Calu3 (cell line): ENCODE measurements at regions not wholly inside any gene's neighbourhood (a gene's known extent, or its start where the extent isn't known, plus 50 kb on each side); places are given as distances from the start of the nearest gene placed in this dataset.
A peak's percentile ranks its signal among the peaks of the same experiment; 100 is the strongest.

Experiments
- BruUV-seq: library from RNA; stranded (reverse); fragments of 400-500 nt; replicated peaks from 2 replicates; lab custom pipeline; 2021; lab: Mats Ljungman, UMichigan
- CTCF ChIA-PET: fragments of 300-600 bp; sonication (Branson Sonifier 250); formaldehyde crosslinking; loops from one replicate; lab custom pipeline; 2022; ENCODE audit warnings: antibody characterized with exemption; lab: Charles Lee
- DNase-seq: peaks from one replicate; pipeline ENCODE4 v3.0.0; 2022
- H3K27ac Mint-ChIP-seq: one replicate; pipeline ENCODE4 v1.8.0; 2022; ENCODE audit warnings: mixed read lengths; ENCODE audit not compliant: unreplicated experiment
- H3K27me3 Mint-ChIP-seq: one replicate; pipeline ENCODE4 v1.8.0; 2022; ENCODE audit warnings: mixed read lengths; ENCODE audit not compliant: unreplicated experiment
- H3K36me3 Mint-ChIP-seq: one replicate; pipeline ENCODE4 v1.8.0; 2022; ENCODE audit warnings: mild to moderate bottlenecking, moderate library complexity, mixed read lengths; ENCODE audit not compliant: insufficient read depth, unreplicated experiment
- H3K4me1 Mint-ChIP-seq: one replicate; pipeline ENCODE4 v1.8.0; 2022; ENCODE audit warnings: mild to moderate bottlenecking, low read depth, mixed read lengths; ENCODE audit not compliant: unreplicated experiment
- H3K4me3 Mint-ChIP-seq: one replicate; pipeline ENCODE4 v1.8.0; 2022; ENCODE audit warnings: mild to moderate bottlenecking, low read depth, moderate library complexity, mixed read lengths; ENCODE audit not compliant: unreplicated experiment
- H3K9me3 Mint-ChIP-seq: one replicate; pipeline ENCODE4 v1.8.0; 2022; ENCODE audit warnings: low read depth, mixed read lengths; ENCODE audit not compliant: unreplicated experiment
- intact Hi-C: fragments of 100-400 bp; cut with micrococcal nuclease; formaldehyde crosslinking; loops from one replicate; pipeline ENCODE4 v1.10.0; 2022; ENCODE audit not compliant: unreplicated experiment
- TF ChIP-seq, protein P1 (sequence below): fragments of 200-600 bp; IDR thresholded peaks from one replicate; pipeline ENCODE4 v1.8.0; 2022; ENCODE audit warnings: antibody characterized with exemption; ENCODE audit not compliant: unreplicated experiment

DNA sequence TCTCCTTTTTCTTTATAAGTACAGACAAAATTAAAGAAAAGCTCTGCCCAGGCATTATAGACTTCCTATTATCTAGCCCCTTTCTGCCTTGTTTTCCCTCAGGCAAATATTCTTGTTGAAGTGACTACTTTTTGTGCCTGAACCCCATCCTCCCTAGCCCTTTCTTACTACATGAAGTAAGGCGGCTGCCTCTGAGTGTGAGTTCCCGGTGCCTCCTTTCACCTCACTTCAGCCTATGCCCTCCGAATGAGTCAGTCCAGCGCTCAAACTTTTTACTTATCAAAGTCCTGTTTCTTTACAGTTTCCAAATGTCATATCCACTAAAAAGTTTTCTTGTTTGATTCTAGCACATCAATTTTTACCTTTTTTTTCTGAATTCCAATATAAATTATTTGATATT lies 778.3 kb upstream of the NRXN1 start:
- H3K27ac Mint-ChIP-seq = no peak overlapping the region
- no peak for DNase-seq
- H3K36me3 Mint-ChIP-seq = no peaks in the 10 kb centered on the region
- no peak overlapping the region for H3K4me3 Mint-ChIP-seq
- intact Hi-C loops = no loop called here
- TF ChIP-seq, protein P1, sequence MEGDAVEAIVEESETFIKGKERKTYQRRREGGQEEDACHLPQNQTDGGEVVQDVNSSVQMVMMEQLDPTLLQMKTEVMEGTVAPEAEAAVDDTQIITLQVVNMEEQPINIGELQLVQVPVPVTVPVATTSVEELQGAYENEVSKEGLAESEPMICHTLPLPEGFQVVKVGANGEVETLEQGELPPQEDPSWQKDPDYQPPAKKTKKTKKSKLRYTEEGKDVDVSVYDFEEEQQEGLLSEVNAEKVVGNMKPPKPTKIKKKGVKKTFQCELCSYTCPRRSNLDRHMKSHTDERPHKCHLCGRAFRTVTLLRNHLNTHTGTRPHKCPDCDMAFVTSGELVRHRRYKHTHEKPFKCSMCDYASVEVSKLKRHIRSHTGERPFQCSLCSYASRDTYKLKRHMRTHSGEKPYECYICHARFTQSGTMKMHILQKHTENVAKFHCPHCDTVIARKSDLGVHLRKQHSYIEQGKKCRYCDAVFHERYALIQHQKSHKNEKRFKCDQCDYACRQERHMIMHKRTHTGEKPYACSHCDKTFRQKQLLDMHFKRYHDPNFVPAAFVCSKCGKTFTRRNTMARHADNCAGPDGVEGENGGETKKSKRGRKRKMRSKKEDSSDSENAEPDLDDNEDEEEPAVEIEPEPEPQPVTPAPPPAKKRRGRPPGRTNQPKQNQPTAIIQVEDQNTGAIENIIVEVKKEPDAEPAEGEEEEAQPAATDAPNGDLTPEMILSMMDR = no peak
- H3K4me1 Mint-ChIP-seq = no peaks in the 10 kb centered on the region
- no TSS peak for BruUV-seq
- H3K9me3 Mint-ChIP-seq = peaks cover 7% of the 10 kb centered on the region
- CTCF ChIA-PET = no interaction called here
- H3K27me3 Mint-ChIP-seq = no peaks in the 10 kb centered on the region

DNA sequence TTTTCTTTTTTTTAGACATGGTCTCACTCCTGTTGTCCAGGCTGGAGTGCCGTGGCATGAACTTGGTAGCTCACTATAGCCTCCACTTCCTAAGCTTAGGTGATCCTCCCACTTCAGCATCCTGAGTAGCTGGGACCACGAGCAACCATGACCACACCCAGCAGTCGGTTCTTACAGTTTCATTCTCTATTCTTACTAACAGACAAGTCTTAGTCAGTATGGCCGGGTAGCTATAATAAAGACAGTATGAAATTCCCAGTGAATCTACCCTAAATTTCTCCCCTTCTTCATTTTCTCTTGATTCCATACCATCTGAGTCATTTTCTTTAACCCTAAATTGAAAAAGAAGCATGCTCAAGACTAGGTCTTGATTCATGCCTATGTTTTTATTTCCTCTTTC lies 775.3 kb upstream of the NRXN1 start:
- Mint-ChIP-seq H3K4me3 (no peak overlapping the region), H3K36me3 (no peaks in the 10 kb centered on the region), H3K27ac (no peak overlapping the region), H3K4me1 (no peaks in the 10 kb centered on the region), H3K9me3 (peaks cover 10% of the 10 kb centered on the region), H3K27me3 (no peaks in the 10 kb centered on the region)
- no TSS peak for BruUV-seq
- no peak for DNase-seq
- intact Hi-C loops = no loop called here
- CTCF ChIA-PET = no interaction called here
- TF ChIP-seq, protein P1 = no peak

DNA sequence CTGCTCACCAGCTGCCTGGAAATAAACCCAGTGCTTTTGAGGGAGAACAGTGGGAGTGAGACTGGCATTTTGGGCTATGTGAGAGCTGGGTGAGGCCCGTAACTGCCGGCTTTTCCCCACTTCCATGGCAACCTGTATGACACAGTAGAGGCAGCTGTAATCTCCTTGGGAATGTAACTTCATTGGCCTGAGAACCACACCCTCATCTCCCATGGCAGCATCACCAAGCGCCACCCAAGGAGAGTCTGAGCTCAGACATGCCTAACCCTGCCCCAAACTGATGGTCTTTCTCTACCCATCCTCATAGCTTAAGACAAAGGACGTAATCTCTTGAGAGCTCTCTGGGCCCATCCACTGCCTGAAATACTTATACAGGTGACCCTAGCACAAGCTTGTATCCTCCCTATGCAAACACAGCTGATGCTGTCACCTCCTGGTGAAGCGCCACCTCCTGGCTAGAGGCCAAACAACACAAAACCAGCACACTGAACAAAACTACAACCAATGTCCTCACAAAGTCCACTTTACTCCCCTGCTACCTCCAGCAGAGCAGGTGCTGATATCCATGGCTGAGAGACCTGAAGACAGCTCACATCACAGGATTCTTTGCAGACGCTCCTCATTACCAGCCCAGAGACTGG lies 763.4 kb upstream of the NRXN1 start:
- Mint-ChIP-seq H3K4me3 (no peak overlapping the region), H3K27me3 (no peaks in the 10 kb centered on the region), H3K36me3 (no peaks in the 10 kb centered on the region), H3K4me1 (no peaks in the 10 kb centered on the region), H3K9me3 (peaks cover 9% of the 10 kb centered on the region), H3K27ac (no peak overlapping the region)
- intact Hi-C loops = no loop called here
- CTCF ChIA-PET = interaction anchor here (0.7 to 1.2 kb wide), 2 partner anchors 15 to 98 kb away, joined by 3 to 4 read pairs; no protein-coding TSS in a partner anchor
- DNase-seq = peak; percentile 3
- TF ChIP-seq, protein P1 = no peak
- no TSS peak for BruUV-seq

DNA sequence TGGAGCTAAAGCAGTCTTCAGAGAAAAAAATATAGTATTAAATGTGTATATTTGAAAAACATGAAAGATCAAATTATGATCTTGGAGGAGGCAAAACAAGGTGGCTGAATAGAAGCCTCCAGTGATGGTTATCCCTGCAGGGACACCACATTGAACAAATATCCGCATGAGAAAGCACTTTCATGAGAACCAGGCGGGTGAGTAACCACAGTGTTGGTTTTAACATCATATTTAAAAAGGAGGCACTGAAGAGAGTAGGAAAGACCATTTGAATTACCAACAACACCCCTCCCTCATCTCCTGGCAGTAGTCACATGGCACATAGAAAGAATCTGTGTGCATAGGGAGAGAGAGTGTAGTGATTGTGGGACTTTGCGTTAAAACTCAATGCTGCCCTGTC lies 759.6 kb upstream of the NRXN1 start:
- Mint-ChIP-seq H3K27ac (no peak overlapping the region), H3K4me1 (no peaks in the 10 kb centered on the region), H3K4me3 (no peak overlapping the region), H3K36me3 (no peaks in the 10 kb centered on the region), H3K27me3 (no peaks in the 10 kb centered on the region), H3K9me3 (peaks cover 7% of the 10 kb centered on the region)
- intact Hi-C loops = no loop called here
- BruUV-seq = no TSS peak
- no peak for DNase-seq
- TF ChIP-seq, protein P1 = no peak
- CTCF ChIA-PET = no interaction called here
